ENCODE measurements at regions not wholly inside any gene's neighbourhood (a gene's known extent, or its start where the extent isn't known, plus 50 kb on each side); places are given as distances from the start of the nearest gene placed in this dataset.

GRCh38 chr4:37517326-37517725 lies 168.8 kb downstream of the RELL1 start:
- H3K4me1 ChIP-seq: no peaks in the 10 kb centered on the region
- BruUV-seq (replicated peaks): no TSS peak
- H3K36me3 ChIP-seq (ENCODE audit: control insufficient read depth, insufficient read depth, low read length): no peaks in the 10 kb centered on the region
- Mint-ChIP-seq H3K4me1 (ENCODE audit: low read depth, unreplicated experiment) (no peaks in the 10 kb centered on the region), H3K27me3 (ENCODE audit: insufficient read depth, unreplicated experiment) (no peaks in the 10 kb centered on the region), H3K27ac (ENCODE audit: unreplicated experiment) (no peak overlapping the region), H3K4me3 (ENCODE audit: unreplicated experiment) (no peak overlapping the region), H3K36me3 (ENCODE audit: insufficient read depth, unreplicated experiment) (peaks cover 6% of the 10 kb centered on the region), H3K9me3 (ENCODE audit: unreplicated experiment) (peaks cover 30% of the 10 kb centered on the region)
- peaks cover 13% of the 10 kb centered on the region for H3K9me3 ChIP-seq
- ChIA-PET CTCF (no interaction called here), POLR2A (no interaction called here)
- intact Hi-C loops (cut with micrococcal nuclease; ENCODE audit: unreplicated experiment): no loop called here
- H3K4me3 ChIP-seq (ENCODE audit: low read depth, low read length): no peak overlapping the region
- H3K27me3 ChIP-seq (replicated peaks; ENCODE audit: control insufficient read depth, insufficient read depth, low read length): no peaks in the 10 kb centered on the region
- no peak for TF ChIP-seq CTCF (IDR thresholded peaks at IDR 0.05; ENCODE audit: insufficient read depth in 1 of 2, low read depth in 1 of 2, low read length in 1 of 2, severe bottlenecking in 1 of 2, unreplicated experiment in 1 of 2)
- no peak for DNase-seq

GRCh38 chr4:37516057-37516775 lies 170.0 kb downstream of the RELL1 start:
- Mint-ChIP-seq H3K4me3 (ENCODE audit: unreplicated experiment) (no peak overlapping the region), H3K36me3 (ENCODE audit: insufficient read depth, unreplicated experiment) (peaks cover 8% of the 10 kb centered on the region), H3K9me3 (ENCODE audit: unreplicated experiment) (peaks cover 24% of the 10 kb centered on the region), H3K27ac (ENCODE audit: unreplicated experiment) (no peak overlapping the region), H3K27me3 (ENCODE audit: insufficient read depth, unreplicated experiment) (no peaks in the 10 kb centered on the region), H3K4me1 (ENCODE audit: low read depth, unreplicated experiment) (no peaks in the 10 kb centered on the region)
- peaks cover 13% of the 10 kb centered on the region for H3K9me3 ChIP-seq
- TF ChIP-seq CTCF (IDR thresholded peaks at IDR 0.05; ENCODE audit: insufficient read depth in 1 of 2, low read depth in 1 of 2, low read length in 1 of 2, severe bottlenecking in 1 of 2, unreplicated experiment in 1 of 2): no peak
- H3K36me3 ChIP-seq (ENCODE audit: control insufficient read depth, insufficient read depth, low read length): no peaks in the 10 kb centered on the region
- no peaks in the 10 kb centered on the region for H3K4me1 ChIP-seq
- DNase-seq: no peak
- CTCF ChIA-PET: no interaction called here
- no peak overlapping the region for H3K4me3 ChIP-seq (ENCODE audit: low read depth, low read length)
- BruUV-seq (replicated peaks): no TSS peak
- intact Hi-C loops (cut with micrococcal nuclease; ENCODE audit: unreplicated experiment): no loop called here
- POLR2A ChIA-PET: no interaction called here
- H3K27me3 ChIP-seq (replicated peaks; ENCODE audit: control insufficient read depth, insufficient read depth, low read length): no peaks in the 10 kb centered on the region

- H3K4me3 ChIP-seq (ENCODE audit: low read depth, low read length): no peak overlapping the region
- no peaks in the 10 kb centered on the region for H3K4me1 ChIP-seq
- Mint-ChIP-seq H3K27me3 (ENCODE audit: insufficient read depth, unreplicated experiment) (no peaks in the 10 kb centered on the region), H3K36me3 (ENCODE audit: insufficient read depth, unreplicated experiment) (peaks cover 9% of the 10 kb centered on the region), H3K27ac (ENCODE audit: unreplicated experiment) (no peak overlapping the region), H3K9me3 (ENCODE audit: unreplicated experiment) (peaks cover 8% of the 10 kb centered on the region), H3K4me1 (ENCODE audit: low read depth, unreplicated experiment) (no peaks in the 10 kb centered on the region), H3K4me3 (ENCODE audit: unreplicated experiment) (no peak overlapping the region)
- H3K9me3 ChIP-seq: no peaks in the 10 kb centered on the region; the same call in 1 of the 2 replicates
- TF ChIP-seq CTCF (IDR thresholded peaks at IDR 0.05; ENCODE audit: insufficient read depth in 1 of 2, low read depth in 1 of 2, low read length in 1 of 2, severe bottlenecking in 1 of 2, unreplicated experiment in 1 of 2): no peak
- no peaks in the 10 kb centered on the region for H3K36me3 ChIP-seq (ENCODE audit: control insufficient read depth, insufficient read depth, low read length)
- intact Hi-C loops (cut with micrococcal nuclease; ENCODE audit: unreplicated experiment): no loop called here
- DNase-seq: no peak
- no TSS peak for BruUV-seq (replicated peaks)
- ChIA-PET POLR2A (no interaction called here), CTCF (no interaction called here)
- no peaks in the 10 kb centered on the region for H3K27me3 ChIP-seq (replicated peaks; ENCODE audit: control insufficient read depth, insufficient read depth, low read length)
Measured at GRCh38 chr4:37510626-37511025, 175.6 kb downstream of the RELL1 start.
